Fibroblast of lung (primary cell): ENCODE measurements at regions not wholly inside any gene's neighbourhood (a gene's known extent, or its start where the extent isn't known, plus 50 kb on each side); places are given as distances from the start of the nearest gene placed in this dataset.

Experiments used
- DNase-seq, 2 donors: peaks; one replicate each; pipeline versions ENCODE4 v3.0.0 to v3.0.0-alpha.2; 2010; ENCODE audit warnings: low read depth in 2 of 2
- H2AFZ ChIP-seq: 2 replicates; pipeline ENCODE4 v1.5.1; 2012; ENCODE audit warnings: low read length, control low read depth, inconsistent platforms
- H3K27ac ChIP-seq: 2 replicates; pipeline ENCODE4 v1.5.1; 2011; ENCODE audit warnings: low read length, control low read depth; ENCODE audit not compliant: insufficient read depth
- H3K27me3 ChIP-seq: 2 replicates; pipeline ENCODE4 v1.5.1; 2011; ENCODE audit warnings: mild to moderate bottlenecking, low read length; ENCODE audit not compliant: control insufficient read depth, insufficient read depth
- H3K36me3 ChIP-seq: 2 replicates; pipeline ENCODE4 v1.5.1; 2011; ENCODE audit warnings: low read length; ENCODE audit not compliant: control insufficient read depth, insufficient read depth
- H3K4me1 ChIP-seq: 2 replicates; pipeline ENCODE4 v1.5.1; 2011; ENCODE audit warnings: low read length; ENCODE audit not compliant: control insufficient read depth, insufficient read depth; ENCODE audit errors: extremely low read depth
- H3K4me2 ChIP-seq: 2 replicates; pipeline ENCODE4 v1.5.1; 2011; ENCODE audit warnings: low read length, control low read depth; ENCODE audit not compliant: insufficient read depth; ENCODE audit errors: extremely low read depth
- H3K4me3 ChIP-seq, 4 experiments: fragments of 200-600 bp in 1 of 4; sonication (generic) in 1 of 4; replicated peaks in 1 of 4; 2 replicates each; pipeline ENCODE4 v1.5.1; 2011 to 2016; ENCODE audit warnings: low read length in 4 of 4, low read depth in 3 of 4, mild to moderate bottlenecking in 3 of 4, control low read depth in 2 of 4, inconsistent platforms in 1 of 4, mixed read lengths in 1 of 4; ENCODE audit not compliant: insufficient read depth in 1 of 4; ENCODE audit errors: control extremely low read depth in 1 of 4
- H3K79me2 ChIP-seq: 2 replicates; pipeline ENCODE4 v1.5.1; 2012; ENCODE audit warnings: mild to moderate bottlenecking, low read length, inconsistent platforms; ENCODE audit not compliant: control insufficient read depth, insufficient read depth
- H3K9ac ChIP-seq: 2 replicates; pipeline ENCODE4 v1.5.1; 2011; ENCODE audit warnings: mild to moderate bottlenecking, low read length, control low read depth; ENCODE audit not compliant: insufficient read depth
- H3K9me3 ChIP-seq: 2 replicates; pipeline ENCODE4 v1.5.1; 2012; ENCODE audit warnings: low read depth, low read length; ENCODE audit not compliant: control insufficient read depth, insufficient read depth
- H4K20me1 ChIP-seq: 2 replicates; pipeline ENCODE4 v1.5.1; 2011; ENCODE audit warnings: low read length; ENCODE audit not compliant: control insufficient read depth, insufficient read depth; ENCODE audit errors: extremely low read depth
- EZH2 ChIP-seq: IDR thresholded peaks from 2 replicates; pipeline ENCODE4 v1.5.1; 2012; ENCODE audit warnings: low read length, control low read depth, mild to moderate bottlenecking; ENCODE audit errors: missing control alignments
- TF ChIP-seq, protein P1 (sequence below), 2 donors: IDR thresholded peaks in 1 of 2; conservative IDR thresholded peaks in 1 of 2; 1 replicate in 1 of 2; 2 replicates in 1 of 2; pipeline ENCODE4 v1.5.1; 2011 to 2012; ENCODE audit warnings: low read length in 2 of 2, control low read depth in 1 of 2, inconsistent platforms in 1 of 2, low read depth in 1 of 2, mild to moderate bottlenecking in 1 of 2

DNA sequence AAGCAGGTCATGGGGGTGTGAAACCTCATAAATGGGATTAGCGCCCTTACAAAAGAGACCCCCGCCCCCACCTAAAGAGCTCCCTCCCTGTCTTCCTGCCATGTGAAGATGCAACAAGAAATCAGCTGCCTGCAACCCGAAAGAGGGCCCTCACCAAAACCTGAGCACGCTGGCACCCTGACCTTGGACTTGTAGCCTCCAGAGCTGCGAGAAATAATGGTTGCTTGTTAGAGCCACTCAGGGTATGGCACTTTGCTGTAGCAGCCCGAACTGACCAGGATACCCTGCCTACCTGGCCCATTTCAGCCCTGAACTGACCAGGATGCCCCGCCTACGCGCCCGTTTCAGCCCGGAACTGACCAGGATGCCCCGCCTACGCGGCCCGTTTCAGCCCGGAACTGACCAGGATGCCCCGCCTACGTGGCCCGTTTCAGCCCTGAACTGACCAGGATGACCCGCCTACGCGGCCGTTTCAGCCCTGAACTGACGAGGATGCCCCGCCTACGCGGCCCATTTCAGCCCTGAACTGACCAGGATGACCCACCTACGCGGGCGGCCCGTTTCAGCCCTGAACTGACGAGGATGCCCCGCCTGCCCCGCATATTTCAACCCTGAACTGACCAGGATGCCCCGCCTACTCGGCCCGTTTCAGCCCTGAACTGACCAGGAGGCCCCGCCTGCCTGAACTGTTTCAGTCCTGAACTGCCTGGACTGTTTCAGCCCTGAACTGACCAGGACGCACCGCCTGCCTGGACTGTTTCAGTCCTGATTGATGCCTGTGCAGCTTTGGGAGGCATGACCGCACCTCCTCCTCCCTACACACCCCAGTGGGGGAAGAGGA, 120.0 kb downstream of the UQCRFS1 start:
- no peaks in the 10 kb centered on the region for H3K36me3 ChIP-seq
- no peak overlapping the region for H2AFZ ChIP-seq
- no peak overlapping the region for H3K4me2 ChIP-seq
- TF ChIP-seq, protein P1, sequence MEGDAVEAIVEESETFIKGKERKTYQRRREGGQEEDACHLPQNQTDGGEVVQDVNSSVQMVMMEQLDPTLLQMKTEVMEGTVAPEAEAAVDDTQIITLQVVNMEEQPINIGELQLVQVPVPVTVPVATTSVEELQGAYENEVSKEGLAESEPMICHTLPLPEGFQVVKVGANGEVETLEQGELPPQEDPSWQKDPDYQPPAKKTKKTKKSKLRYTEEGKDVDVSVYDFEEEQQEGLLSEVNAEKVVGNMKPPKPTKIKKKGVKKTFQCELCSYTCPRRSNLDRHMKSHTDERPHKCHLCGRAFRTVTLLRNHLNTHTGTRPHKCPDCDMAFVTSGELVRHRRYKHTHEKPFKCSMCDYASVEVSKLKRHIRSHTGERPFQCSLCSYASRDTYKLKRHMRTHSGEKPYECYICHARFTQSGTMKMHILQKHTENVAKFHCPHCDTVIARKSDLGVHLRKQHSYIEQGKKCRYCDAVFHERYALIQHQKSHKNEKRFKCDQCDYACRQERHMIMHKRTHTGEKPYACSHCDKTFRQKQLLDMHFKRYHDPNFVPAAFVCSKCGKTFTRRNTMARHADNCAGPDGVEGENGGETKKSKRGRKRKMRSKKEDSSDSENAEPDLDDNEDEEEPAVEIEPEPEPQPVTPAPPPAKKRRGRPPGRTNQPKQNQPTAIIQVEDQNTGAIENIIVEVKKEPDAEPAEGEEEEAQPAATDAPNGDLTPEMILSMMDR (conservative IDR thresholded peaks at IDR 0.05 in 1 of 2, IDR thresholded peaks at IDR 0.05 in 1 of 2; ENCODE audit: low read depth in 1 of 2, low read length in 2 of 2): no peak
- no peak for TF ChIP-seq EZH2
- H3K4me1 ChIP-seq: no peaks in the 10 kb centered on the region
- no peak overlapping the region for H3K4me3 ChIP-seq
- H3K79me2 ChIP-seq: no peaks in the 10 kb centered on the region
- no peaks in the 10 kb centered on the region for H3K9me3 ChIP-seq
- H4K20me1 ChIP-seq: no peaks in the 10 kb centered on the region
- H3K27ac ChIP-seq: no peak overlapping the region
- no peaks in the 10 kb centered on the region for H3K27me3 ChIP-seq
- H3K9ac ChIP-seq: no peak overlapping the region
- DNase-seq: no peak

DNA sequence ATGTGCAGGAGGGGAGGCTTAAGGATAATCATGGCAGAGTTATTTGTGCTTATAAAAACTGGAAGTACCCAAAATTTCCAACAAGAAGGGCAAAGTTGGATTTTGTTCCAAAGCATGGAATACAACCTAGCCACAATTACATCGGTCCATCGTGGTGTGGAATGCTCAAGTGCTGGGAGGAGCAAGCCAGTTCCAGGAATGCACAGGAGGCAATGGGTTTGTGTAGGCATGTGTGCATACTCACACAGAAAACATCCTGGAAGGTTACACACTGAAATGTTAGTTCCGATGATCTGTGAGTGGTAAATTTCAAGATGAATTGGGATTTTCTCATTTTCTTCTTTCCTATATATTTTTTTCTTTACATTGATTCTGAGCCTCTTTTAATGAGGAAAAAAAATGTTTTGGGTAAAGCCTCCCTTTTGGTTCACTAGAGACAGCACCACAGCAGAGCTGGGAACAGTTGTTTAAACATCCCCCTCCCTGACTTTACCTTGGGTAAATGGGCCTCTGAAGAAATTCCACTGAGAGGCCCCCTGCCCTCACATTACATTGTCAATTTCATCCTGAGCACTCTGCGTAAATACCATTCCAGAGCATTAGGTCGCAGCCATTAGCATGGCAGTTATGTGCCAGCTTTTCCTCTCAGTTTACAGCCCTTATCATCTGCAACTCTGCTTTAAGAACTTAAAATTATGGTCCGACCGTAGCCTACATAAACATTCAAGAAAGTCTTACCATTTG, 122.0 kb downstream of the UQCRFS1 start:
- Histone ChIP-seq H4K20me1 (no peaks in the 10 kb centered on the region), H3K36me3 (no peaks in the 10 kb centered on the region), H3K27me3 (no peaks in the 10 kb centered on the region), H2AFZ (no peak overlapping the region), H3K9me3 (no peaks in the 10 kb centered on the region), H3K27ac (no peak overlapping the region), H3K4me1 (no peaks in the 10 kb centered on the region), H3K4me3 (no peak overlapping the region), H3K9ac (no peak overlapping the region), H3K4me2 (no peak overlapping the region), H3K79me2 (no peaks in the 10 kb centered on the region)
- no peak for DNase-seq
- TF ChIP-seq EZH2: no peak
- TF ChIP-seq, protein P1 (conservative IDR thresholded peaks at IDR 0.05 in 1 of 2, IDR thresholded peaks at IDR 0.05 in 1 of 2; ENCODE audit: low read depth in 1 of 2, low read length in 2 of 2): no peak

DNA sequence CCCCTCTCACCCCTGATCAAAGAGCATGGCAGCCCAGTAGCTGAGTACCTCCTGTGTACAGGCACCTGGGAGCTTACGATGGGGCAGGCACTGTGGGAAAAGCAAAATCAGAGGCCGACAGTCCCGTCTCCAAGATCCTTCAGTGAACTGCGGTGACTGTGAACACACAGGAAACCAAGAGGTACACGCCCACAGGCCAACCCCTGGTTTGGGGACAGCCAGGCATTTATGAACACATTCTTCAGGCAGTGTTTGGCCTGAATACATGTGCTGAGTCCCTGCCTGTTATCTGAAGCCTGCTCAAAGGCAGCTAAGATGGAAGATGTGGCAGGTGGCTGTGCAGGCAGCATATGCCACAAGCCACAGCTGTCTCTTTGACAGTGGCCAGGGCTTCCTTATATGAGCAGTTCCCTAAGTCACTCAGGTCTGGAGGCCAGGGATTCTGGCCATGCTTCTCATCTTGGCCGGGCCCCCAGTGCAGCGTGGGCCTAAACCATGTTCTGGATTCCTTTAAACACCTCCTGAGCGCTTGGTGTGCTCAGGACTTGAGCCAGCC, 123.6 kb downstream of the UQCRFS1 start:
- no peak overlapping the region for H3K27ac ChIP-seq
- H3K4me2 ChIP-seq: no peak overlapping the region
- no peak overlapping the region for H3K4me3 ChIP-seq
- no peak overlapping the region for H2AFZ ChIP-seq
- H3K27me3 ChIP-seq: no peaks in the 10 kb centered on the region
- no peak overlapping the region for H3K9ac ChIP-seq
- no peaks in the 10 kb centered on the region for H3K9me3 ChIP-seq
- H3K4me1 ChIP-seq: no peaks in the 10 kb centered on the region
- no peak for DNase-seq
- no peaks in the 10 kb centered on the region for H4K20me1 ChIP-seq
- TF ChIP-seq, protein P1 (conservative IDR thresholded peaks at IDR 0.05 in 1 of 2, IDR thresholded peaks at IDR 0.05 in 1 of 2; ENCODE audit: low read depth in 1 of 2, low read length in 2 of 2): no peak
- TF ChIP-seq EZH2: no peak
- no peaks in the 10 kb centered on the region for H3K36me3 ChIP-seq
- H3K79me2 ChIP-seq: no peaks in the 10 kb centered on the region
